GM21381 (cell line): ENCODE measurements at regions not wholly inside any gene's neighbourhood (a gene's known extent, or its start where the extent isn't known, plus 50 kb on each side); places are given as distances from the start of the nearest gene placed in this dataset.
"Not testable (repeated sequence)": the region's sequence is repeated elsewhere in the genome, so short reads cannot be mapped to it uniquely, and the experiment has no call there.

Experiments used
- ATAC-seq: cut with Tn5 transposase; IDR thresholded peaks from one replicate; pipeline ENCODE4 v1.9.1; 2021; ENCODE audit warnings: mild to moderate bottlenecking, moderate library complexity; ENCODE audit not compliant: unreplicated experiment

- no peak for ATAC-seq
Observed at GRCh38 chr9:81037889-81038288, 651.5 kb downstream of the TLE1 start.

- ATAC-seq, result no peak
Observed at GRCh38 chr9:81035601-81036000, 653.7 kb downstream of the TLE1 start.

- ATAC-seq, result no peak
Observed at GRCh38 chr9:81035171-81035570, 654.2 kb downstream of the TLE1 start.

- ATAC-seq, result no peak
Observed at GRCh38 chr9:81032831-81033230, 656.5 kb downstream of the TLE1 start.

GRCh38 chr9:81032030-81032572, 657.2 kb downstream of the TLE1 start:
- no peak for ATAC-seq

GRCh38 chr9:81031422-81032029, 657.8 kb downstream of the TLE1 start:
- ATAC-seq, result no peak

GRCh38 chr9:81030027-81030426, 659.3 kb downstream of the TLE1 start:
- ATAC-seq, result no peak

GRCh38 chr9:81028504-81028903, 660.8 kb downstream of the TLE1 start:
- no peak for ATAC-seq

GRCh38 chr9:81022177-81022576, 667.2 kb downstream of the TLE1 start:
- no peak for ATAC-seq

- ATAC-seq, result not testable (repeated sequence)
Observed at GRCh38 chr9:81014945-81015344, 674.4 kb downstream of the TLE1 start.

GRCh38 chr9:81013191-81013590, 676.2 kb downstream of the TLE1 start:
- ATAC-seq, result not testable (repeated sequence)

- no peak for ATAC-seq
Observed at GRCh38 chr9:81002906-81003305, 686.4 kb downstream of the TLE1 start.

- ATAC-seq, result no peak
Observed at GRCh38 chr9:81002242-81002641, 687.1 kb downstream of the TLE1 start.

- no peak for ATAC-seq
Observed at GRCh38 chr9:80995759-80996158, 693.6 kb downstream of the TLE1 start.

GRCh38 chr9:80994892-80995291, 694.5 kb downstream of the TLE1 start:
- ATAC-seq, result no peak

GRCh38 chr9:80985595-80985994, 703.8 kb downstream of the TLE1 start:
- ATAC-seq, result not testable (repeated sequence)

- ATAC-seq, result no peak
Observed at GRCh38 chr9:80976403-80976802, 712.9 kb downstream of the TLE1 start.

GRCh38 chr9:80970377-80970776, 719.0 kb downstream of the TLE1 start:
- not testable (repeated sequence) for ATAC-seq

GRCh38 chr9:80968611-80969010, 720.7 kb downstream of the TLE1 start:
- ATAC-seq, result no peak

GRCh38 chr9:80964914-80965313, 724.4 kb downstream of the TLE1 start:
- ATAC-seq, result no peak

- ATAC-seq, result no peak
Observed at GRCh38 chr9:80964374-80964773, 725.0 kb downstream of the TLE1 start.

GRCh38 chr9:80957801-80958200, 731.5 kb downstream of the TLE1 start:
- ATAC-seq, result no peak

- ATAC-seq, result no peak
Observed at GRCh38 chr9:80954521-80954920, 734.8 kb downstream of the TLE1 start.
